ENCODE measurements at regions not wholly inside any gene's neighbourhood (a gene's known extent, or its start where the extent isn't known, plus 50 kb on each side); places are given as distances from the start of the nearest gene placed in this dataset.

GRCh38 chr2:46239175-46239846 is 57.9 kb upstream of the EPAS1 start:
- DNase-seq (ENCODE audit: low read depth), result peak; percentile 44

- DNase-seq (ENCODE audit: low read depth), result no peak
Measured at GRCh38 chr2:46239847-46240181, 57.4 kb upstream of the EPAS1 start.

DNA sequence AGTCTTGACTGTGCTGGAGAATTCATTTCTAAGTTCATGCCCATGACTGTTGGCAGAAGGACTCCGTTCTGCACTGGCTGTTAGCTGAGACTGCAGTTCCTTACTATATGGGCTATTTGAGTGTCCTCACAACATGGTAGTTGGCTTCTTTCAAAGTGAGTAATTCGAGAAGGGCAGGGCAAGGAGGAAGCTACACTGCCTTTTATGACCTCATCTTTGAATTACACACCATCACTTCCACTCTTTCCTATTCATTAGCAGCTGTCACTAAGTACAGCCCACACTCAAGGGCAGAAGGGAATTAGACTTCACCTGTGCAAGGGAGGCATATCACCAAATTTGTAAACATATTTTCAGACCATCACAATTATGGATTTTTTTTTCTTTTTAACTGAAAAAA is 55.9 kb upstream of the EPAS1 start:
- DNase-seq (ENCODE audit: low read depth), result peak; percentile 56

- no peak for DNase-seq (ENCODE audit: low read depth)
Measured at GRCh38 chr2:46245869-46246268, 51.3 kb upstream of the EPAS1 start.

GRCh38 chr2:46246790-46247189 is 50.4 kb upstream of the EPAS1 start:
- no peak for DNase-seq (ENCODE audit: low read depth)
